Colonic mucosa (tissue), 4 donors: ENCODE measurements at regions not wholly inside any gene's neighbourhood (a gene's known extent, or its start where the extent isn't known, plus 50 kb on each side); places are given as distances from the start of the nearest gene placed in this dataset.

Source experiments
- DNase-seq: peaks from one replicate; pipeline ENCODE4 v3.0.0-alpha.2; 2020
- H3K27ac ChIP-seq: fragments of 200-600 bp; one replicate; pipeline ENCODE4 v1.8.0; 2021
- H3K27me3 ChIP-seq: fragments of 200-600 bp; one replicate; pipeline ENCODE4 v1.8.0; 2021
- H3K36me3 ChIP-seq: fragments of 200-600 bp; one replicate; pipeline ENCODE4 v1.8.0; 2021
- H3K4me1 ChIP-seq: fragments of 200-600 bp; one replicate; pipeline ENCODE4 v1.8.0; 2021; ENCODE audit warnings: mild to moderate bottlenecking
- H3K4me3 ChIP-seq: fragments of 200-600 bp; one replicate; pipeline ENCODE4 v1.8.0; 2021
- H3K9ac ChIP-seq, 2 donors: one replicate each; pipeline ENCODE4 v1.7.0; 2013; ENCODE audit warnings: control low read depth in 2 of 2, low read depth in 2 of 2, low read length in 2 of 2
- H3K9me3 ChIP-seq: fragments of 200-600 bp; one replicate; pipeline ENCODE4 v1.8.0; 2021
- CTCF ChIP-seq: fragments of 200-600 bp; IDR thresholded peaks from one replicate; pipeline ENCODE4 v1.8.0; 2022; ENCODE audit warnings: antibody characterized with exemption, mild to moderate bottlenecking
- intact Hi-C: fragments of 100-400 bp; cut with DNase I; formaldehyde crosslinking; loops from one replicate; pipeline ENCODE4 v1.14.1; 2022
- donor health status: healthy.
- donor health status: DM: no; HTN: no; CAD: no.
- donor health status: DM: no; HTN: no; CAD: no.

- no peaks in the 10 kb centered on the region for H3K27me3 ChIP-seq
- no peaks in the 10 kb centered on the region for H3K4me1 ChIP-seq
- H3K36me3 ChIP-seq: no peaks in the 10 kb centered on the region
- H3K9me3 ChIP-seq: no peaks in the 10 kb centered on the region
- H3K27ac ChIP-seq: no peak overlapping the region
- TF ChIP-seq CTCF: no peak
- intact Hi-C loops: no loop called here
- no peak overlapping the region for H3K4me3 ChIP-seq
- no peak overlapping the region for H3K9ac ChIP-seq
- no peak for DNase-seq
Observed at GRCh38 chr13:100904293-100904976, 229.8 kb upstream of the TMTC4 start.

- no peaks in the 10 kb centered on the region for H3K9me3 ChIP-seq
- TF ChIP-seq CTCF: no peak
- no peak for DNase-seq
- no peak overlapping the region for H3K4me3 ChIP-seq
- no peak overlapping the region for H3K27ac ChIP-seq
- no peak overlapping the region for H3K9ac ChIP-seq
- intact Hi-C loops: no loop called here
- no peaks in the 10 kb centered on the region for H3K27me3 ChIP-seq
- no peaks in the 10 kb centered on the region for H3K4me1 ChIP-seq
- no peaks in the 10 kb centered on the region for H3K36me3 ChIP-seq
Observed at GRCh38 chr13:100899720-100900316, 225.2 kb upstream of the TMTC4 start.

- TF ChIP-seq CTCF: no peak
Observed at GRCh38 chr13:100898431-100898830, 223.8 kb upstream of the TMTC4 start.

GRCh38 chr13:100895651-100896050 lies 221.1 kb upstream of the TMTC4 start:
- Histone ChIP-seq H3K27me3 (no peaks in the 10 kb centered on the region), H3K4me1 (no peaks in the 10 kb centered on the region), H3K36me3 (no peaks in the 10 kb centered on the region), H3K9ac (no peak overlapping the region), H3K4me3 (no peak overlapping the region), H3K27ac (no peak overlapping the region), H3K9me3 (no peaks in the 10 kb centered on the region)
- no peak for TF ChIP-seq CTCF
- intact Hi-C loops: no loop called here
- no peak for DNase-seq

More at GRCh38 chr13:100898431-100898830, 223.8 kb upstream of the TMTC4 start:
- Histone ChIP-seq H3K27ac (no peak overlapping the region), H3K36me3 (no peaks in the 10 kb centered on the region), H3K9me3 (no peaks in the 10 kb centered on the region), H3K9ac (no peak overlapping the region), H3K27me3 (no peaks in the 10 kb centered on the region), H3K4me3 (no peak overlapping the region), H3K4me1 (no peaks in the 10 kb centered on the region)
- DNase-seq: no peak
- intact Hi-C loops: no loop called here

GRCh38 chr13:100892981-100893380 lies 218.4 kb upstream of the TMTC4 start:
- Histone ChIP-seq H3K27me3 (no peaks in the 10 kb centered on the region), H3K4me3 (no peak overlapping the region), H3K9ac (no peak overlapping the region), H3K27ac (no peak overlapping the region), H3K9me3 (no peaks in the 10 kb centered on the region), H3K4me1 (no peaks in the 10 kb centered on the region), H3K36me3 (no peaks in the 10 kb centered on the region)
- intact Hi-C loops: no loop called here
- DNase-seq: no peak
- TF ChIP-seq CTCF: no peak
